Thyroid gland (tissue), 4 donors: ENCODE measurements at regions not wholly inside any gene's neighbourhood (a gene's known extent, or its start where the extent isn't known, plus 50 kb on each side); places are given as distances from the start of the nearest gene placed in this dataset.

Source experiments
- DNase-seq, 2 donors: peaks; one replicate each; pipeline ENCODE4 v3.0.0-alpha.2; 2019
- H3K27ac ChIP-seq, 3 donors: fragments of 200-600 bp; sonication (generic); 1 replicate in 2 of 3; 2 replicates in 1 of 3; pipeline ENCODE4 v1.5.1; 2016 to 2019; ENCODE audit warnings: mild to moderate bottlenecking in 1 of 3, moderate library complexity in 1 of 3
- H3K27me3 ChIP-seq: fragments of 200-600 bp; sonication (generic); one replicate; pipeline ENCODE4 v1.5.1; 2019
- H3K36me3 ChIP-seq, 2 donors: fragments of 200-600 bp; sonication (generic); one replicate each; pipeline ENCODE4 v1.5.1; 2016 to 2019
- H3K4me1 ChIP-seq, 2 donors: fragments of 200-600 bp; sonication (generic); one replicate each; pipeline ENCODE4 v1.5.1; 2017 to 2019
- H3K4me3 ChIP-seq, 3 donors: fragments of 200-600 bp; sonication (generic); replicated peaks in 1 of 3; 1 replicate in 2 of 3; 2 replicates in 1 of 3; pipeline ENCODE4 v1.5.1; 2016; ENCODE audit warnings: mild to moderate bottlenecking in 1 of 3
- H3K9me3 ChIP-seq: fragments of 200-600 bp; sonication (generic); one replicate; pipeline ENCODE4 v1.5.1; 2017
- POLR2A ChIP-seq, 2 donors: fragments of 450-650 bp; IDR thresholded peaks; one replicate each; pipeline ENCODE4 v1.6.1; 2017; ENCODE audit warnings: antibody characterized with exemption in 2 of 2, mild to moderate bottlenecking in 2 of 2, moderate library complexity in 1 of 2
- WGBS, 2 donors: methylation state at CpG; one replicate each; pipeline ENCODE4 v1.1.5; 2017; 5-methylcytosine and 5-hydroxymethylcytosine counted together
- intact Hi-C: fragments of 100-400 bp; cut with DNase I; formaldehyde crosslinking; loops from one replicate; pipeline ENCODE4 v1.15.1; 2023
- TF ChIP-seq, protein P1 (sequence below), 6 experiments: fragments of 200-600 bp in 3 of 6; fragments of 450-650 bp in 3 of 6; sonication (generic) in 3 of 6; IDR thresholded peaks; one replicate each; pipeline ENCODE4 v1.5.1; 2016 to 2019; ENCODE audit warnings: antibody characterized with exemption in 6 of 6, mild to moderate bottlenecking in 2 of 6, inconsistent platforms in 1 of 6, moderate library complexity in 1 of 6

GRCh38 chr17:70613681-70614080 lies 444.3 kb downstream of the KCNJ2 start:
- no peaks in the 10 kb centered on the region for H3K9me3 ChIP-seq
- 68 to 77% methylated on average over 1 of the region's 1 CpG for WGBS, 2 donors
- no peak for DNase-seq
- H3K4me3 ChIP-seq: no peak overlapping the region
- intact Hi-C loops: no loop called here
- H3K27ac ChIP-seq: no peak overlapping the region
- no peaks in the 10 kb centered on the region for H3K36me3 ChIP-seq
- no peaks in the 10 kb centered on the region for H3K27me3 ChIP-seq
- TF ChIP-seq, protein P1, sequence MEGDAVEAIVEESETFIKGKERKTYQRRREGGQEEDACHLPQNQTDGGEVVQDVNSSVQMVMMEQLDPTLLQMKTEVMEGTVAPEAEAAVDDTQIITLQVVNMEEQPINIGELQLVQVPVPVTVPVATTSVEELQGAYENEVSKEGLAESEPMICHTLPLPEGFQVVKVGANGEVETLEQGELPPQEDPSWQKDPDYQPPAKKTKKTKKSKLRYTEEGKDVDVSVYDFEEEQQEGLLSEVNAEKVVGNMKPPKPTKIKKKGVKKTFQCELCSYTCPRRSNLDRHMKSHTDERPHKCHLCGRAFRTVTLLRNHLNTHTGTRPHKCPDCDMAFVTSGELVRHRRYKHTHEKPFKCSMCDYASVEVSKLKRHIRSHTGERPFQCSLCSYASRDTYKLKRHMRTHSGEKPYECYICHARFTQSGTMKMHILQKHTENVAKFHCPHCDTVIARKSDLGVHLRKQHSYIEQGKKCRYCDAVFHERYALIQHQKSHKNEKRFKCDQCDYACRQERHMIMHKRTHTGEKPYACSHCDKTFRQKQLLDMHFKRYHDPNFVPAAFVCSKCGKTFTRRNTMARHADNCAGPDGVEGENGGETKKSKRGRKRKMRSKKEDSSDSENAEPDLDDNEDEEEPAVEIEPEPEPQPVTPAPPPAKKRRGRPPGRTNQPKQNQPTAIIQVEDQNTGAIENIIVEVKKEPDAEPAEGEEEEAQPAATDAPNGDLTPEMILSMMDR (IDR thresholded peaks at IDR 0.05): no peak
- TF ChIP-seq POLR2A (IDR thresholded peaks at IDR 0.05): no peak
- no peaks in the 10 kb centered on the region for H3K4me1 ChIP-seq

GRCh38 chr17:70615831-70616230 lies 446.5 kb downstream of the KCNJ2 start:
- Histone ChIP-seq H3K4me1 (no peaks in the 10 kb centered on the region), H3K4me3 (no peak overlapping the region), H3K27ac (no peak overlapping the region), H3K27me3 (no peaks in the 10 kb centered on the region), H3K36me3 (no peaks in the 10 kb centered on the region), H3K9me3 (no peaks in the 10 kb centered on the region)
- intact Hi-C loops: no loop called here
- WGBS, 2 donors: 85 to 95% methylated on average over 2 of the region's 2 CpGs
- TF ChIP-seq, protein P1 (IDR thresholded peaks at IDR 0.05): no peak
- no peak for TF ChIP-seq POLR2A (IDR thresholded peaks at IDR 0.05)
- DNase-seq: no peak

DNA sequence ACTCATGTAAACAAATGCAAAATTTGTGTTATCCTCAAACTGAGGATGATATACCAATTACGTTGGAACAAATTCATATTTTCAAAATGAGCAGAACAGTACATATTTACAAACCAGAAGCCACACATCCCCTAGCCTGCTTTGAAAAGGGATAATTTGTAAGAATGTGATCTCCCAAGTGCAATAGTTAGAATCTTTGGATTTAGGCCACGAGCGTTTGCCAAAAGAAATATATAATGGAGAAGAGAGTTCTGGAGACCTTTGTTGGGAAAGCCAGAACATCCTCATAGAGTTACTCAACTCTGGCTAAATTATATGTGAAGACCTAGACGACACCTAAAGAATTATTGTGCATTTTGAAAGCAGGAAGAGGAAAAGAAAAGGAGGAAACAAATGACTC lies 449.3 kb downstream of the KCNJ2 start:
- Histone ChIP-seq H3K27ac (no peak overlapping the region), H3K36me3 (no peaks in the 10 kb centered on the region), H3K4me3 (no peak overlapping the region), H3K4me1 (no peaks in the 10 kb centered on the region), H3K27me3 (no peaks in the 10 kb centered on the region), H3K9me3 (no peaks in the 10 kb centered on the region)
- intact Hi-C loops: no loop called here
- DNase-seq: no peak
- 78 to 82% methylated on average over 4 of the region's 4 CpGs for WGBS, 2 donors
- TF ChIP-seq POLR2A (IDR thresholded peaks at IDR 0.05): no peak
- TF ChIP-seq, protein P1 (IDR thresholded peaks at IDR 0.05): no peak

- 76 to 78% methylated on average over 5 of the region's 5 CpGs for WGBS, 2 donors
- H3K4me3 ChIP-seq: no peak overlapping the region
- H3K4me1 ChIP-seq: no peaks in the 10 kb centered on the region
- no peak overlapping the region for H3K27ac ChIP-seq
- intact Hi-C loops: no loop called here
- no peaks in the 10 kb centered on the region for H3K27me3 ChIP-seq
- H3K9me3 ChIP-seq: no peaks in the 10 kb centered on the region
- no peak for DNase-seq
- TF ChIP-seq POLR2A (IDR thresholded peaks at IDR 0.05): no peak
- H3K36me3 ChIP-seq: no peaks in the 10 kb centered on the region
Measured at GRCh38 chr17:70621566-70621965, 452.2 kb downstream of the KCNJ2 start.

DNA sequence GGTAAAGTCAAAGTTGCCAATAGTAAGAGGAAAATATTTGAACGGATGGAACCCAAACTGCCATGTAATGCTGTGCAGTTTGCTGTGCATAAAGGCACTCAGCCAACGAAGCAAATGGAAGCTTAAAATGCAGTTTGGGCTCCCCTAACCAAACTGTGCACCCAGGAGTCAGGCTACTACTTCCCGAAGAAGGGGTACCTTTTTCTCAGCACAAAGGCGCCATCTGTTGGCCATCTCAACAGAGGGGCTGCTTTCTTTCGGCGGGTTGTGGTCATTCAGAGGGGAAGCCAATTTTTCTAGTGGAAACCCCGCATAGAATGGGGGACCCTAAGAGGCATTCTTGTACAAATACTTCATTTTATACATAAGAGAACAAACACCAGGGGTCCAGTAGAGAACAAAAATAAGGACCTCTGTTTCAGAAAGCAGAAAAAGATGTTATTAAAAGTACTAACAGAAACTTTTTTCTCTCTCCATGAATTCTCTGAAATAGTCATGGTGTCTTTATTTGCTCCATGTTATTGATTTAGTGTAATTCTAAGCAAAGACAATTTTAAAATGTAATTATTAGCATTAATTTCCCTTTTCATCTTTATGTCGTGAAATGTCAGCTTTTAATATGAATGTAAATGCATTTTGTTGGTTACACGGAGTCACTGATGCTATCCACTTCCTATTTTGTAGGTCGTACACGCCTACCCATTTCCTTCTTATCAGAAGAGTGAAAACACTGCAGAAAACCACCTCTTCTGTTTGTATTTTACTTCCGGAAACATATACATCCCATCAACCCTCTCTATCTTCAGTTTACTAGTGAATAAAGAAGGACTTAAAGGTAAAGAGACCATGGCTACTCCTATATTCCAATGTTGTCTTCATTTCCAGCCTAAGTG lies 453.3 kb downstream of the KCNJ2 start:
- H3K27ac ChIP-seq: no peak overlapping the region
- H3K4me3 ChIP-seq: no peak overlapping the region
- intact Hi-C loops: no loop called here
- TF ChIP-seq, protein P1 (IDR thresholded peaks at IDR 0.05): peak in 4 of 6 experiments; percentile 18 to 54 (median 42)
- no peak for TF ChIP-seq POLR2A (IDR thresholded peaks at IDR 0.05)
- DNase-seq: peak; percentile 25 to 55
- WGBS, 2 donors: 45 to 63% methylated on average over 12 of the region's 12 CpGs
- H3K4me1 ChIP-seq: no peaks in the 10 kb centered on the region
- no peaks in the 10 kb centered on the region for H3K27me3 ChIP-seq
- no peaks in the 10 kb centered on the region for H3K36me3 ChIP-seq
- H3K9me3 ChIP-seq: no peaks in the 10 kb centered on the region
